ENCODE measurements at regions not wholly inside any gene's neighbourhood (a gene's known extent, or its start where the extent isn't known, plus 50 kb on each side); places are given as distances from the start of the nearest gene placed in this dataset.

GRCh38 chr2:207289295-207290018 lies 123.7 kb upstream of the KLF7 start:
- no peak overlapping the region for H4K8ac ChIP-seq (ENCODE audit: low read depth in 2 of 2, low read length in 2 of 2)
- no peak overlapping the region for H2BK20ac ChIP-seq (ENCODE audit: low read depth, low read length)
- WGBS, 2 experiments (ENCODE audit: extremely low coverage in 2 of 2, insufficient read length in 1 of 2) = no CpG with 5 or more reads among the region's 2 CpGs
- H3K36me3 ChIP-seq (ENCODE audit: control insufficient read depth, insufficient read depth, low read length) = no peaks in the 10 kb centered on the region
- no TSS peak for BruUV-seq (replicated peaks)
- no peak overlapping the region for H2AK5ac ChIP-seq (ENCODE audit: low read depth, low read length)
- H4K91ac ChIP-seq (ENCODE audit: insufficient read depth, low read depth, low read length) = no peak overlapping the region
- H3K27ac ChIP-seq (ENCODE audit: insufficient read depth, low read length) = no peak overlapping the region
- ChIA-PET CTCF (no interaction called here), POLR2A (ENCODE audit: unreplicated experiment) (no interaction called here)
- H3K4me3 ChIP-seq (ENCODE audit: insufficient read depth, low read depth, low read length) = no peak overlapping the region
- peaks cover 9% of the 10 kb centered on the region for H3K4me1 ChIP-seq (ENCODE audit: control insufficient read depth, insufficient read depth, low read length)
- H3K9me3 ChIP-seq (ENCODE audit: control insufficient read depth, insufficient read depth, low read length) = no peaks in the 10 kb centered on the region
- H3K9ac ChIP-seq (ENCODE audit: low read depth, low read length) = no peak overlapping the region
- dilution Hi-C loops (cut with HindIII; ENCODE audit: low sequenced_read_pairs, unreplicated experiment) (no loop called here), intact Hi-C loops (cut with micrococcal nuclease) (no loop called here), in situ Hi-C loops (cut with MboI; ENCODE audit: low sequenced_read_pairs) (no loop called here)
- no peak overlapping the region for H2BK120ac ChIP-seq (ENCODE audit: low read depth, low read length)
- no peak overlapping the region for H3K18ac ChIP-seq (ENCODE audit: low read depth, low read length)
- no peak overlapping the region for H4K5ac ChIP-seq (ENCODE audit: low read depth, low read length)
- H3K27me3 ChIP-seq (ENCODE audit: control insufficient read depth, insufficient read depth, low read length) = no peaks in the 10 kb centered on the region
- H3K79me1 ChIP-seq (ENCODE audit: low read depth in 1 of 2, low read length in 2 of 2) = no peaks in the 10 kb centered on the region
- H2AK9ac ChIP-seq (replicated peaks; ENCODE audit: low read depth, low read length, poor library complexity) = no peak overlapping the region
- H4K20me1 ChIP-seq (ENCODE audit: insufficient read depth, low read length) = no peaks in the 10 kb centered on the region
- TF ChIP-seq SMC3 (IDR thresholded peaks at IDR 0.05; ENCODE audit: low read depth, low read length) = no peak
- TF ChIP-seq RFX5 (IDR thresholded peaks at IDR 0.05; ENCODE audit: low read depth, low read length) = no peak
- TF ChIP-seq USF2 (IDR thresholded peaks at IDR 0.05; ENCODE audit: low read depth, low read length) = no peak
- no peak for TF ChIP-seq MAZ (IDR thresholded peaks at IDR 0.05; ENCODE audit: borderline replicate concordance, low read depth, low read length)
- TF ChIP-seq RCOR1 (IDR thresholded peaks at IDR 0.05; ENCODE audit: insufficient replicate concordance, low read length) = no peak
- no peak for TF ChIP-seq MAFK (IDR thresholded peaks at IDR 0.05; ENCODE audit: low read depth, low read length)
- TF ChIP-seq, protein P1, sequence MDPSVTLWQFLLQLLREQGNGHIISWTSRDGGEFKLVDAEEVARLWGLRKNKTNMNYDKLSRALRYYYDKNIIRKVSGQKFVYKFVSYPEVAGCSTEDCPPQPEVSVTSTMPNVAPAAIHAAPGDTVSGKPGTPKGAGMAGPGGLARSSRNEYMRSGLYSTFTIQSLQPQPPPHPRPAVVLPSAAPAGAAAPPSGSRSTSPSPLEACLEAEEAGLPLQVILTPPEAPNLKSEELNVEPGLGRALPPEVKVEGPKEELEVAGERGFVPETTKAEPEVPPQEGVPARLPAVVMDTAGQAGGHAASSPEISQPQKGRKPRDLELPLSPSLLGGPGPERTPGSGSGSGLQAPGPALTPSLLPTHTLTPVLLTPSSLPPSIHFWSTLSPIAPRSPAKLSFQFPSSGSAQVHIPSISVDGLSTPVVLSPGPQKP (IDR thresholded peaks at IDR 0.05; ENCODE audit: borderline replicate concordance, low read depth, low read length) = no peak
- TF ChIP-seq CHD1 (IDR thresholded peaks at IDR 0.05; ENCODE audit: low read depth, low read length) = no peak
- TF ChIP-seq CTCF (conservative IDR thresholded peaks at IDR 0.05; ENCODE audit: low read depth, low read length) = no peak
- no peak for TF ChIP-seq BHLHE40 (IDR thresholded peaks at IDR 0.05; ENCODE audit: low read depth, low read length)
- TF ChIP-seq MXI1 (IDR thresholded peaks at IDR 0.05; ENCODE audit: borderline replicate concordance, low read depth, low read length) = no peak
- no peak for TF ChIP-seq FOS (IDR thresholded peaks at IDR 0.05; ENCODE audit: low read depth, low read length)
- TF ChIP-seq RAD21 (IDR thresholded peaks at IDR 0.05; ENCODE audit: low read length) = no peak
- no peak for TF ChIP-seq NFE2L2 (IDR thresholded peaks at IDR 0.05; ENCODE audit: low read depth, low read length)
- no peak for TF ChIP-seq CEBPB (IDR thresholded peaks at IDR 0.05; ENCODE audit: low read depth, low read length)
- TF ChIP-seq POLR2A (IDR thresholded peaks at IDR 0.05; ENCODE audit: low read depth, low read length) = no peak
- H2BK5ac ChIP-seq (ENCODE audit: low read depth, low read length, poor library complexity, severe bottlenecking) = no peak overlapping the region
- H3K56ac ChIP-seq (ENCODE audit: extremely low read depth, insufficient read depth, low read length) = no peak overlapping the region
- no peak overlapping the region for H2BK15ac ChIP-seq (ENCODE audit: low read depth, low read length)
- H2AFZ ChIP-seq (replicated peaks; ENCODE audit: low read length, poor library complexity) = no peak overlapping the region
- H3K14ac ChIP-seq (replicated peaks; ENCODE audit: low read depth, low read length) = 0 out of 2 replicates have a peak overlapping the region, but pooled peaks have one; percentile 7
- ATAC-seq (ENCODE audit: low read depth) = no peak
- H3K9me1 ChIP-seq (ENCODE audit: insufficient read depth, low read length) = peaks cover 4% of the 10 kb centered on the region; the same call in 1 of the 2 replicates
- H3K23ac ChIP-seq (ENCODE audit: low read depth, low read length) = no peak overlapping the region
- no peak overlapping the region for H3K4me2 ChIP-seq (ENCODE audit: low read depth, low read length)
- no peak overlapping the region for H3K4ac ChIP-seq (ENCODE audit: low read depth, low read length)
- no peak for DNase-seq

Measured in IMR-90 (cell line).